H1 (cell line): ENCODE measurements at regions not wholly inside any gene's neighbourhood (a gene's known extent, or its start where the extent isn't known, plus 50 kb on each side); places are given as distances from the start of the nearest gene placed in this dataset.

Experiments used
- ASH2L ChIP-seq: fragments of 200-600, 300-600 bp; sonication (generic); IDR thresholded peaks from one replicate; pipeline ENCODE4 v1.7.1; 2017; ENCODE audit warnings: low read length
- HDAC6 ChIP-seq: IDR thresholded peaks from one replicate; pipeline ENCODE4 v1.7.1; 2012; ENCODE audit warnings: low read depth, mild to moderate bottlenecking, inconsistent platforms, low read length, moderate library complexity
- SP1 ChIP-seq: IDR thresholded peaks from 2 replicates; pipeline ENCODE4 v1.6.1; 2011; ENCODE audit warnings: low read depth, low read length
- TF ChIP-seq, protein P1 (sequence below), 3 experiments: IDR thresholded peaks; 1 replicate in 2 of 3; 2 replicates in 1 of 3; pipeline versions ENCODE4 v1.5.1 to v1.6.1; 2011; ENCODE audit warnings: low read length in 3 of 3, mild to moderate bottlenecking in 3 of 3, inconsistent platforms in 2 of 3, low read depth in 1 of 3, moderate library complexity in 1 of 3; ENCODE audit not compliant: insufficient read depth in 1 of 3; ENCODE audit errors: control extremely low read depth in 1 of 3

DNA sequence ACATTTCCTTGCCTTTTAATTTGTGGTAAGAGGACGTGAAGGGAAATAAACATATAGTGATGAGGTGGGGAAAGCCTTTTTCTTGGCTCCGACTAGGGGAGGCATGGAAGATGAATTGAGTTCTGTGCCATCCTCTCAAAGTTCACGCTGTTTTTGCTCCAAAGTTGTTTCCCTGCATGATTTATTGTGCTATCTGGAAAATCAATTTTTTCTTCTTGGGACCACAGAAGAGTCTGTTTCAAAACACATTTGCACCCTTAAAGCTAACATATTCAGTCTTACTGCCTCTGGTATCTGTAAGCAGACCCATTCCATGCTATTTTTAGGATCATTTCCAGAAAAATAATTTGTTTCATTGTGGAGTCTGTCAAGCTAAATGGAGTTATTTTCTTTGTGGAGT is 57.6 kb upstream of the KCNG1 start:
- TF ChIP-seq ASH2L (no peak), HDAC6 (no peak), SP1 (no peak)
- TF ChIP-seq, protein P1, sequence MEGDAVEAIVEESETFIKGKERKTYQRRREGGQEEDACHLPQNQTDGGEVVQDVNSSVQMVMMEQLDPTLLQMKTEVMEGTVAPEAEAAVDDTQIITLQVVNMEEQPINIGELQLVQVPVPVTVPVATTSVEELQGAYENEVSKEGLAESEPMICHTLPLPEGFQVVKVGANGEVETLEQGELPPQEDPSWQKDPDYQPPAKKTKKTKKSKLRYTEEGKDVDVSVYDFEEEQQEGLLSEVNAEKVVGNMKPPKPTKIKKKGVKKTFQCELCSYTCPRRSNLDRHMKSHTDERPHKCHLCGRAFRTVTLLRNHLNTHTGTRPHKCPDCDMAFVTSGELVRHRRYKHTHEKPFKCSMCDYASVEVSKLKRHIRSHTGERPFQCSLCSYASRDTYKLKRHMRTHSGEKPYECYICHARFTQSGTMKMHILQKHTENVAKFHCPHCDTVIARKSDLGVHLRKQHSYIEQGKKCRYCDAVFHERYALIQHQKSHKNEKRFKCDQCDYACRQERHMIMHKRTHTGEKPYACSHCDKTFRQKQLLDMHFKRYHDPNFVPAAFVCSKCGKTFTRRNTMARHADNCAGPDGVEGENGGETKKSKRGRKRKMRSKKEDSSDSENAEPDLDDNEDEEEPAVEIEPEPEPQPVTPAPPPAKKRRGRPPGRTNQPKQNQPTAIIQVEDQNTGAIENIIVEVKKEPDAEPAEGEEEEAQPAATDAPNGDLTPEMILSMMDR (IDR thresholded peaks at IDR 0.05; ENCODE audit: control extremely low read depth in 1 of 3, insufficient read depth in 1 of 3, low read depth in 1 of 3, low read length in 3 of 3) = no peak
